B cell (primary cell): ENCODE measurements at regions not wholly inside any gene's neighbourhood (a gene's known extent, or its start where the extent isn't known, plus 50 kb on each side); places are given as distances from the start of the nearest gene placed in this dataset.

Experiments used
- CTCF ChIP-seq: fragments of 200-600 bp; IDR thresholded peaks from one replicate; pipeline ENCODE4 v1.8.0; 2022; ENCODE audit warnings: antibody characterized with exemption, mild to moderate bottlenecking
- EZH2 ChIP-seq: IDR thresholded peaks from 2 replicates; pipeline ENCODE4 v1.6.1; 2012; ENCODE audit warnings: borderline replicate concordance, low read depth, mild to moderate bottlenecking, moderate library complexity, low read length; ENCODE audit not compliant: insufficient read depth, poor library complexity, severe bottlenecking

- TF ChIP-seq CTCF = no peak
- TF ChIP-seq EZH2 = no peak
Measured at GRCh38 chr1:29382851-29383745, 146.8 kb downstream of the PTPRU start.
